Progenitor cell of endocrine pancreas (in vitro differentiated cells): ENCODE measurements at regions not wholly inside any gene's neighbourhood (a gene's known extent, or its start where the extent isn't known, plus 50 kb on each side); places are given as distances from the start of the nearest gene placed in this dataset.

ENCODE experiments used
- DNase-seq: peaks from one replicate; pipeline ENCODE4 v3.0.0; 2021; ENCODE audit warnings: low spot score; ENCODE audit not compliant: unreplicated experiment
- H3K27ac Mint-ChIP-seq: 2 replicates; pipeline ENCODE4 v1.8.0; 2021; ENCODE audit warnings: mild to moderate bottlenecking, moderate library complexity, mixed read lengths
- H3K27me3 Mint-ChIP-seq: 2 replicates; pipeline ENCODE4 v1.8.0; 2021; ENCODE audit warnings: mixed read lengths
- H3K36me3 Mint-ChIP-seq: 2 replicates; pipeline ENCODE4 v1.8.0; 2022; ENCODE audit warnings: mixed read lengths; ENCODE audit not compliant: insufficient read depth
- H3K4me1 Mint-ChIP-seq: 2 replicates; pipeline ENCODE4 v1.8.0; 2021; ENCODE audit warnings: low read depth, mixed read lengths
- H3K4me3 Mint-ChIP-seq: 2 replicates; pipeline ENCODE4 v1.8.0; 2021; ENCODE audit warnings: low read depth, mild to moderate bottlenecking, moderate library complexity, mixed read lengths
- H3K9me3 Mint-ChIP-seq: 2 replicates; pipeline ENCODE4 v1.8.0; 2021; ENCODE audit warnings: low read depth, mixed read lengths
- CTCF ChIP-seq: fragments of 200-600 bp; sonication (generic); IDR thresholded peaks from one replicate; pipeline ENCODE4 v1.5.0; 2021; ENCODE audit warnings: antibody characterized with exemption, mild to moderate bottlenecking; ENCODE audit not compliant: unreplicated experiment

DNA sequence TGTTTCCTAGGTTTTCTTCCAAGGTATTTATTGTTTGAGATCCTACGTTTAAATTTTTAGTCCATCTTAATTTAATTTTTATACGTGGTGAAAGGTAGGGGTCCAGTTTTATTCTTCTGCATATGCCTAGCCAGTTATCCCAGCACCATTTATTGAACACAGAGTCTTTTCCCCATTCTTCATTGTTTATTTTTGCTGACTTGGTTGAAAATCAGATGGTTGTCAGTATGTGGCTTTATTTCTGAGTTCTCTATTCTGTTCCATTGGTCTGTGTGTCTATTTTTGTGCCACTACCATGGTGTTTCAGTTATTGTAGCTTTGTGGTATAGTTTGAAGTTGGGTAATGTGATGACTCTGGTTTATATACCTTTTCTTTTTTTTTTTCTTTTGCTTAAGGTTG is 753.0 kb upstream of the GOT2 start:
- TF ChIP-seq CTCF = no peak
- Mint-ChIP-seq H3K4me1 (peaks cover 2% of the 10 kb centered on the region), H3K36me3 (no peaks in the 10 kb centered on the region), H3K4me3 (no peak overlapping the region), H3K27me3 (no peaks in the 10 kb centered on the region), H3K27ac (no peak overlapping the region), H3K9me3 (peaks cover 10% of the 10 kb centered on the region)
- DNase-seq = no peak

DNA sequence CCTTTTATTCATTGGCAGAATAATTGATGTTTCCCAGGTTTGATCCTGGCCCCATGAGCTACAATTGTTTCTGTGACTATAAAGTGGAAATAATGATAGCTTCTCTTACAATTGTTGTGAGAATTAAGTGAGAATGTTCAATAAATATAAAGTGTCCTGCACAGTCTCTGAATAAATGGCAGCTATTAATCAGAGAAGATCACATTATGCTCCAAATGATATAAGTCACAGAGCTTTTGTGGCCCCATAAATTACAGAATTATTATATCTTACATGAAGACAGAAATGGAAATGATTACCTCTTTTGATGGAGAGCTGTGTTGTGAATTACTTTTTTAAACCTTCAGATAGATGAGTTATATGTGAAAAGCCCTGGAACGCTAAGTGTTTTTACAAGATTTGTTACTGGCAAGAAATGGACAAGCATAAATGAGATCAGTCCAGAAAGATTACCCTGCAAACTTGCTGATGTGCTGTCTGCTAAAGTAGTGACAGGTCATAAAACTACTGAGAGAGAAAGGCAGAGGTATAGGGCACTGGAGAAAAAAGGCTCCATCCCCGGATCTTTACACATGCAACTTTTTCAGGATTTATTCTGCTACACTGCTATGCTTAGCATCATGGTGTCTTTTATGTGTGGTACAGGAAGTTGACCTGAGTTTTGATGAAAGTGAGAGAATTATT is 750.9 kb upstream of the GOT2 start:
- no peak for DNase-seq
- Mint-ChIP-seq H3K27me3 (no peaks in the 10 kb centered on the region), H3K9me3 (peaks cover 10% of the 10 kb centered on the region), H3K36me3 (no peaks in the 10 kb centered on the region), H3K4me3 (no peak overlapping the region), H3K4me1 (no peaks in the 10 kb centered on the region), H3K27ac (no peak overlapping the region)
- TF ChIP-seq CTCF = no peak

- Mint-ChIP-seq H3K4me1 (no peaks in the 10 kb centered on the region), H3K27me3 (no peaks in the 10 kb centered on the region), H3K9me3 (peaks cover 2% of the 10 kb centered on the region), H3K4me3 (no peak overlapping the region), H3K36me3 (no peaks in the 10 kb centered on the region), H3K27ac (no peak overlapping the region)
- TF ChIP-seq CTCF = no peak
- DNase-seq = no peak
Measured at GRCh38 chr16:59478838-59479237, 744.7 kb upstream of the GOT2 start.

DNA sequence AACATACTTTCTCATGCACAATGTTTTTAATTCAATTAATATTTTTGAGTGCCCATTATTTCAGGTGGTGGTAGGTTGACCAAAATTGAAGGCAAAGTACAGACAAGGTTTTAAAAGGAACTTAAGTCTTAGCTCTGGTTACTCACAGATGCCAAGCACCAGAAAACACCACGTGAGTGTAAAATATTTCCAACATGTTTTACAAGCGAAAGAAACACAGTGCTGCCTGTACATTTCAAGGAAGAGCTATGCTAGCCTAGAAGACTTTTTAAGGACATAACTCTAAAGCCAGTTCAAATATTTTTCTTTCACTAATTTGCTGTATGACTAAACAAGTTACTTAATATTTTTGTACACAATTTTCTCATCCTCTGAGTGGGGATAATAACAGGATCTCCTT is 736.4 kb upstream of the GOT2 start:
- TF ChIP-seq CTCF = no peak
- no peak overlapping the region for H3K27ac Mint-ChIP-seq
- DNase-seq = no peak
- no peak overlapping the region for H3K4me3 Mint-ChIP-seq
- no peaks in the 10 kb centered on the region for H3K9me3 Mint-ChIP-seq
- no peaks in the 10 kb centered on the region for H3K4me1 Mint-ChIP-seq
- H3K36me3 Mint-ChIP-seq = no peaks in the 10 kb centered on the region
- no peaks in the 10 kb centered on the region for H3K27me3 Mint-ChIP-seq

DNA sequence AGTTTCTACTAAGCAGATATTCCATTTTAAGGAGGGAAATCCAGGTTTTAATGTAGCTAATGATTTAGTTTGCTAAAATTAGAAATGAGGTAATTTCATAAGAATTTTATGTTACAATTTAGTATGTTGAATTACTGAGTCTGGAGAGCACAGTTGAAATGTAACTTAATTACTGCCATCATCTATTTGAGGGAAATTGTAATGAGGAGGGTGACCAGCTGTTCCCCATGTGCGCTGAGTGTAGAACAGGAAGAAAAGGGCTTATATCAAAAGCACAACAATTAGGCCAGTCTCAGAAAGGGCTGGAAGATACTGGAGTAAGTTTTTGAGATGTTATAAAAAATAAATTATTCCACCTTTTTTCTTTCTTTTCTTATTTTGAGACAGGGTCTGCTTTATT is 735.1 kb upstream of the GOT2 start:
- Mint-ChIP-seq H3K36me3 (no peaks in the 10 kb centered on the region), H3K9me3 (no peaks in the 10 kb centered on the region), H3K27me3 (no peaks in the 10 kb centered on the region), H3K4me3 (no peak overlapping the region), H3K4me1 (no peaks in the 10 kb centered on the region), H3K27ac (no peak overlapping the region)
- DNase-seq = no peak
- TF ChIP-seq CTCF = no peak
